Mucosa of descending colon (tissue), 3 donors: ENCODE measurements at regions not wholly inside any gene's neighbourhood (a gene's known extent, or its start where the extent isn't known, plus 50 kb on each side); places are given as distances from the start of the nearest gene placed in this dataset.

Experiments
- ATAC-seq: fragments of 200-7000 bp; cut with Tn5 transposase; one replicate; pipeline ENCODE4 v1.9.1; 2020; ENCODE audit warnings: mild to moderate bottlenecking, moderate library complexity
- DNase-seq, 3 donors: peaks; one replicate each; pipeline ENCODE4 v3.0.0-alpha.2; 2020
- H3K36me3 ChIP-seq: fragments of 200-600 bp; one replicate; pipeline ENCODE4 v1.8.0; 2021; ENCODE audit warnings: low read depth, mild to moderate bottlenecking
- H3K4me1 ChIP-seq: fragments of 200-600 bp; one replicate; pipeline ENCODE4 v1.8.0; 2021; ENCODE audit warnings: low read depth, mild to moderate bottlenecking
- H3K4me3 ChIP-seq: fragments of 200-600 bp; one replicate; pipeline ENCODE4 v1.8.0; 2021; ENCODE audit warnings: mild to moderate bottlenecking
- H3K9me3 ChIP-seq: fragments of 200-600 bp; one replicate; pipeline ENCODE4 v1.8.0; 2021; ENCODE audit warnings: mild to moderate bottlenecking
- intact Hi-C, 2 donors: fragments of 100-400 bp; cut with DNase I in 1 of 2; cut with micrococcal nuclease in 1 of 2; formaldehyde crosslinking; loops; one replicate each; pipeline versions ENCODE4 v1.11.0 to v1.11.1; 2022; cut with DNase I, micrococcal nuclease
- TF ChIP-seq, protein P1 (sequence below): fragments of 200-600 bp; IDR thresholded peaks from one replicate; pipeline ENCODE4 v1.8.0; 2022; ENCODE audit warnings: antibody characterized with exemption, mild to moderate bottlenecking
- donor health status: DM: no; HTN: no; CAD: no; lungs with moderate emphysema.
- donor health status: DM: no; HTN: no; CAD: no.
- donor health status: DM: no; HTN: yes; CAD: no.

- TF ChIP-seq, protein P1, sequence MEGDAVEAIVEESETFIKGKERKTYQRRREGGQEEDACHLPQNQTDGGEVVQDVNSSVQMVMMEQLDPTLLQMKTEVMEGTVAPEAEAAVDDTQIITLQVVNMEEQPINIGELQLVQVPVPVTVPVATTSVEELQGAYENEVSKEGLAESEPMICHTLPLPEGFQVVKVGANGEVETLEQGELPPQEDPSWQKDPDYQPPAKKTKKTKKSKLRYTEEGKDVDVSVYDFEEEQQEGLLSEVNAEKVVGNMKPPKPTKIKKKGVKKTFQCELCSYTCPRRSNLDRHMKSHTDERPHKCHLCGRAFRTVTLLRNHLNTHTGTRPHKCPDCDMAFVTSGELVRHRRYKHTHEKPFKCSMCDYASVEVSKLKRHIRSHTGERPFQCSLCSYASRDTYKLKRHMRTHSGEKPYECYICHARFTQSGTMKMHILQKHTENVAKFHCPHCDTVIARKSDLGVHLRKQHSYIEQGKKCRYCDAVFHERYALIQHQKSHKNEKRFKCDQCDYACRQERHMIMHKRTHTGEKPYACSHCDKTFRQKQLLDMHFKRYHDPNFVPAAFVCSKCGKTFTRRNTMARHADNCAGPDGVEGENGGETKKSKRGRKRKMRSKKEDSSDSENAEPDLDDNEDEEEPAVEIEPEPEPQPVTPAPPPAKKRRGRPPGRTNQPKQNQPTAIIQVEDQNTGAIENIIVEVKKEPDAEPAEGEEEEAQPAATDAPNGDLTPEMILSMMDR, result no peak
- no peak for DNase-seq
- intact Hi-C loops, result no loop called here
- Histone ChIP-seq H3K36me3 (no peaks in the 10 kb centered on the region), H3K4me3 (no peak overlapping the region), H3K9me3 (no peaks in the 10 kb centered on the region), H3K4me1 (no peaks in the 10 kb centered on the region)
- ATAC-seq, result no peak
Measured at GRCh38 chr2:176780348-176780747, 432.2 kb upstream of the HNRNPA3 start.

DNA sequence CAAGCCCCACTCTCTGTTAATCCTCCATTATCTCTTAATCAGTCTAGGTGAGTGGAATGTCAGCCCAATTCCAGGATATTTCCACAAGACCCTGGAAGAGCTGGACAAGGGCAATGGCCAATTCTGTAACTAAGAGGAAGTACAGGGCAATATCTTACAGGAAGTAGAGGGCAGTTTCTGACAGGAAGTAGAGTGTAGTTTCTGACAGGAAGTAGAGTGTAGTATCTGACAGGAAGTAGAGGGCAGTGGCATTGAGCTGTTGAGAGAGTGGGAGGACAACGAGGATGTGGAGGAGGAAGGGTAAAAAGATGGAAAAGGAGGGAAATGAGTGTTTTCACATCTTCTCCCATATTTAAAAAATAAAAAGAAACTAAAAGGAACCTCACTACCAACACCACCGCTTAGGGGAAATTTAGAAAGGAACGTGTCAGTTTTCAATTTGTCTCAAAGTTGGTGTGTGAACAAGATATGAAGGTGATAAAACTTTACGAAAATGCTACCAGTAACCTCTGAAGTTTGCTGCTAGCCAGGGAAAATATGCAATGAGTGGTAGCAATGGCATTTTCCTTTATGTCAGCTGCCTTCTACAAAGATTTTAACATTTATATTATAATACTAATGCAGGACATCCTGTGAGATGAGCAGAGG, 430.9 kb upstream of the HNRNPA3 start:
- no peaks in the 10 kb centered on the region for H3K36me3 ChIP-seq
- no peak for ATAC-seq
- intact Hi-C loops, result no loop called here
- H3K9me3 ChIP-seq, result no peaks in the 10 kb centered on the region
- H3K4me1 ChIP-seq, result no peaks in the 10 kb centered on the region
- no peak for DNase-seq
- TF ChIP-seq, protein P1, result no peak
- H3K4me3 ChIP-seq, result no peak overlapping the region

DNA sequence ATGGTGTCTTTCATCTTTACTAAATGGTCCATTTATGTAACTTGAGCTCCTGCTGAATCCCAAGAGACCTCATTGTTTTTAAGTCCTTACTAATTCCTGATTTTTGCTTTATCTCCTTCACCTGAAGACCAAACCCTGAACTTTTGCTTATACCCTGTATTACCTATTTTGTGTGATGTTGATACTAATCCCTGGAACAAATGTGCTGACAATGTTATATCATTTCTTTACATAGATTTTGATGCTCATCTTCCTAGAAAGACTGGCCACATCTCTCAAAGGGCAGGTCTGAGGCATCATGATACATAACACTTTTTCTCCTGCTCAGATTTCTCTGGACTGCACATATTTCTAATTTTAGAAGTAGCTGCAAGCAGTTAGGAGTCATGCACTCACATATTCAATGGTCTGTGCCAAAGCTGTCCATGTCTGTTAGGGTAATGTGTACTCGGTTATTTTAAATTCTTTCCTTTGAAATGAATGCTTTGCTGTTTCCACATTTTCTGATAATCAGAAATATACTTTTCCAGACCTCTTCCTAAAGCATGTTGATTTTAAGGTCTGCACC, 427.9 kb upstream of the HNRNPA3 start:
- TF ChIP-seq, protein P1, result no peak
- H3K36me3 ChIP-seq, result no peaks in the 10 kb centered on the region
- ATAC-seq, result no peak
- H3K9me3 ChIP-seq, result no peaks in the 10 kb centered on the region
- no peaks in the 10 kb centered on the region for H3K4me1 ChIP-seq
- no peak overlapping the region for H3K4me3 ChIP-seq
- intact Hi-C loops, result no loop called here
- no peak for DNase-seq

DNA sequence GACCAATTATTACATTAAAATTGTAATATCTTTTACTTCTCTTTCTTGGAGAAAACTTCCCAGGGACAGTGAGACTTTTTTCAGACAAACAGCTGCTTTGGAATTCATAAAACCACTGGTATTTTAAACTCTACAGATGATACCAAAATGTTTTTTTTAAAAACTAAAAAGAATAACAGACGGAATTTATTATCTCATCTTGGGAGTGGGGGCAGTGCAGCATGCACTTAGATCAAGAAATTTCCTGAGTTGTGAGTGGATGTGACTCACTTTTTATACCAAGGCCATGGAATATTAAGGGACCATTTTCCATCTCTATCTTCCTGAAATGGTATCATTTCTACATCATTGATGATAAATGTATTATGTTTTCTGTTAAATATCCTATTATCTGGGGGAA, 422.8 kb upstream of the HNRNPA3 start:
- intact Hi-C loops, result no loop called here

DNA sequence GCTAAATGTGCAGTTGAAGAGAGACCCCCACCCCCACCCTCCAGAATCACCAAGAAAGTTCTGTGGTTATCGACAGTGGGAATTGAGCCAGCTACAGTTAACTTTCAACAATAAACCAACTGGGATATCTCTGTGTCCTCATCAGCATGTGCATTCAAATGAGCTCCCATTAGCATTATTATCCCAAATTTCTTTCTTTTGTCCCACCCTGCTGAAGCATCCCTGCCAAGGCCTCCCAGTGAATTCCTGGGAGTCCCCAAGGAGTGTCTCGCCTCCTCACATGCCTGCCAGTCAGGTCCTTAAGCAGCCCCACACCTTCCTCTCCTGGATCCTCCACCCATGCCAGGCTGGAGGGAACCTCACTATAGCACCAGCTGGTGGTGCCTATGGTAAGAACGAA, 422.1 kb upstream of the HNRNPA3 start:
- Histone ChIP-seq H3K9me3 (no peaks in the 10 kb centered on the region), H3K36me3 (no peaks in the 10 kb centered on the region), H3K4me3 (no peak overlapping the region), H3K4me1 (no peaks in the 10 kb centered on the region)
- intact Hi-C loops, result no loop called here
- DNase-seq (no peak), ATAC-seq (no peak)
- TF ChIP-seq, protein P1, result no peak

More for the DNA sequence above, 422.8 kb upstream of the HNRNPA3 start:
- no peaks in the 10 kb centered on the region for H3K9me3 ChIP-seq
- TF ChIP-seq, protein P1, result no peak
- no peak overlapping the region for H3K4me3 ChIP-seq
- DNase-seq, result no peak
- ATAC-seq, result no peak
- no peaks in the 10 kb centered on the region for H3K36me3 ChIP-seq
- H3K4me1 ChIP-seq, result no peaks in the 10 kb centered on the region
